ENCODE measurements at regions not wholly inside any gene's neighbourhood (a gene's known extent, or its start where the extent isn't known, plus 50 kb on each side); places are given as distances from the start of the nearest gene placed in this dataset.
"Not testable (repeated sequence)": the region's sequence is repeated elsewhere in the genome, so short reads cannot be mapped to it uniquely, and the experiment has no call there.

GRCh38 chr4:79561751-79562150 lies 153.7 kb upstream of the GK2 start:
- Mint-ChIP-seq H3K4me1 (ENCODE audit: low read depth) (no peaks in the 10 kb centered on the region), H3K4me3 (no peak overlapping the region), H3K27me3 (ENCODE audit: low read depth) (no peaks in the 10 kb centered on the region), H3K27ac (no peak overlapping the region), H3K36me3 (ENCODE audit: low read depth) (no peaks in the 10 kb centered on the region), H3K9me3 (ENCODE audit: insufficient read depth) (no peaks in the 10 kb centered on the region)
- POLR2A ChIA-PET, result no interaction called here
- DNase-seq (no peak), ATAC-seq (no peak)
- CTCF ChIA-PET, result no interaction called here

- H3K27me3 Mint-ChIP-seq (ENCODE audit: low read depth); H3K9me3 Mint-ChIP-seq (ENCODE audit: insufficient read depth); ATAC-seq; H3K4me1 Mint-ChIP-seq (ENCODE audit: low read depth); H3K27ac Mint-ChIP-seq; DNase-seq; POLR2A ChIA-PET; H3K4me3 Mint-ChIP-seq; CTCF ChIA-PET; H3K36me3 Mint-ChIP-seq (ENCODE audit: low read depth): not testable (repeated sequence)
Measured at GRCh38 chr4:79559398-79559797, 151.4 kb upstream of the GK2 start.

GRCh38 chr4:79552311-79552710 lies 144.3 kb upstream of the GK2 start:
- Mint-ChIP-seq H3K4me3 (no peak overlapping the region), H3K36me3 (ENCODE audit: low read depth) (no peaks in the 10 kb centered on the region), H3K27ac (no peak overlapping the region), H3K9me3 (ENCODE audit: insufficient read depth) (no peaks in the 10 kb centered on the region), H3K4me1 (ENCODE audit: low read depth) (no peaks in the 10 kb centered on the region), H3K27me3 (ENCODE audit: low read depth) (no peaks in the 10 kb centered on the region)
- DNase-seq (no peak), ATAC-seq (no peak)
- POLR2A ChIA-PET, result no interaction called here
- CTCF ChIA-PET, result no interaction called here

- DNase-seq (no peak), ATAC-seq (no peak)
- Mint-ChIP-seq H3K4me1 (ENCODE audit: low read depth) (no peaks in the 10 kb centered on the region), H3K36me3 (ENCODE audit: low read depth) (no peaks in the 10 kb centered on the region), H3K4me3 (no peak overlapping the region), H3K27ac (no peak overlapping the region), H3K27me3 (ENCODE audit: low read depth) (no peaks in the 10 kb centered on the region), H3K9me3 (ENCODE audit: insufficient read depth) (no peaks in the 10 kb centered on the region)
- ChIA-PET CTCF (no interaction called here), POLR2A (no interaction called here)
Measured at GRCh38 chr4:79551555-79551954, 143.5 kb upstream of the GK2 start.

- CTCF ChIA-PET, result no interaction called here
- Mint-ChIP-seq H3K27me3 (ENCODE audit: low read depth) (no peaks in the 10 kb centered on the region), H3K9me3 (ENCODE audit: insufficient read depth) (no peaks in the 10 kb centered on the region), H3K4me3 (no peak overlapping the region), H3K27ac (no peak overlapping the region), H3K4me1 (ENCODE audit: low read depth) (no peaks in the 10 kb centered on the region), H3K36me3 (ENCODE audit: low read depth) (no peaks in the 10 kb centered on the region)
- POLR2A ChIA-PET, result no interaction called here
- ATAC-seq, result no peak
- DNase-seq, result no peak
Measured at GRCh38 chr4:79547851-79548250, 139.8 kb upstream of the GK2 start.

GRCh38 chr4:79545292-79545691 lies 137.3 kb upstream of the GK2 start:
- ChIA-PET POLR2A (interaction anchor here (0.6 kb wide), 1 partner anchor 70 kb away, joined by 6 read pairs; no protein-coding TSS in a partner anchor), CTCF (interaction anchor here (1.2 kb wide), 1 partner anchor 26 kb away, joined by 3 read pairs; no protein-coding TSS in a partner anchor)
- H3K4me1 Mint-ChIP-seq (ENCODE audit: low read depth); H3K36me3 Mint-ChIP-seq (ENCODE audit: low read depth); H3K27ac Mint-ChIP-seq; H3K27me3 Mint-ChIP-seq (ENCODE audit: low read depth); H3K4me3 Mint-ChIP-seq; H3K9me3 Mint-ChIP-seq (ENCODE audit: insufficient read depth); DNase-seq; ATAC-seq: not testable (repeated sequence)

GRCh38 chr4:79540143-79540542 lies 132.1 kb upstream of the GK2 start:
- H3K4me3 Mint-ChIP-seq, result no peak overlapping the region
- no peak for ATAC-seq
- ChIA-PET CTCF (no interaction called here), POLR2A (no interaction called here)
- no peak for DNase-seq
- H3K27ac Mint-ChIP-seq, result no peak overlapping the region
- no peaks in the 10 kb centered on the region for H3K9me3 Mint-ChIP-seq (ENCODE audit: insufficient read depth)
- no peaks in the 10 kb centered on the region for H3K36me3 Mint-ChIP-seq (ENCODE audit: low read depth)
- no peaks in the 10 kb centered on the region for H3K4me1 Mint-ChIP-seq (ENCODE audit: low read depth)
- no peaks in the 10 kb centered on the region for H3K27me3 Mint-ChIP-seq (ENCODE audit: low read depth)

GRCh38 chr4:79535516-79535915 lies 127.5 kb upstream of the GK2 start:
- no peaks in the 10 kb centered on the region for H3K36me3 Mint-ChIP-seq (ENCODE audit: low read depth)
- H3K4me1 Mint-ChIP-seq (ENCODE audit: low read depth), result no peaks in the 10 kb centered on the region
- POLR2A ChIA-PET, result no interaction called here
- DNase-seq (no peak), ATAC-seq (no peak)
- CTCF ChIA-PET, result no interaction called here
- no peaks in the 10 kb centered on the region for H3K9me3 Mint-ChIP-seq (ENCODE audit: insufficient read depth)
- H3K27me3 Mint-ChIP-seq (ENCODE audit: low read depth), result no peaks in the 10 kb centered on the region
- H3K4me3 Mint-ChIP-seq, result no peak overlapping the region
- H3K27ac Mint-ChIP-seq, result no peak overlapping the region

- DNase-seq (no peak), ATAC-seq (peak; percentile 23)
- no peak overlapping the region for H3K27ac Mint-ChIP-seq
- ChIA-PET CTCF (no interaction called here), POLR2A (no interaction called here)
- no peaks in the 10 kb centered on the region for H3K9me3 Mint-ChIP-seq (ENCODE audit: insufficient read depth)
- no peak overlapping the region for H3K4me3 Mint-ChIP-seq
- no peaks in the 10 kb centered on the region for H3K36me3 Mint-ChIP-seq (ENCODE audit: low read depth)
- no peaks in the 10 kb centered on the region for H3K27me3 Mint-ChIP-seq (ENCODE audit: low read depth)
- peaks cover 7% of the 10 kb centered on the region for H3K4me1 Mint-ChIP-seq (ENCODE audit: low read depth)
Measured at GRCh38 chr4:79528241-79528706, 120.2 kb upstream of the GK2 start.

GRCh38 chr4:79526641-79527565 lies 118.9 kb upstream of the GK2 start:
- CTCF ChIA-PET, result no interaction called here
- H3K4me3 Mint-ChIP-seq, result no peak overlapping the region
- POLR2A ChIA-PET, result no interaction called here
- no peak for DNase-seq
- no peaks in the 10 kb centered on the region for H3K27me3 Mint-ChIP-seq (ENCODE audit: low read depth)
- peaks cover 7% of the 10 kb centered on the region for H3K4me1 Mint-ChIP-seq (ENCODE audit: low read depth)
- no peak for ATAC-seq
- H3K27ac Mint-ChIP-seq, result no peak overlapping the region
- no peaks in the 10 kb centered on the region for H3K9me3 Mint-ChIP-seq (ENCODE audit: insufficient read depth)
- H3K36me3 Mint-ChIP-seq (ENCODE audit: low read depth), result no peaks in the 10 kb centered on the region

- no peak overlapping the region for H3K27ac Mint-ChIP-seq
- no peaks in the 10 kb centered on the region for H3K9me3 Mint-ChIP-seq (ENCODE audit: insufficient read depth)
- ATAC-seq, result no peak
- H3K4me1 Mint-ChIP-seq (ENCODE audit: low read depth), result no peaks in the 10 kb centered on the region
- POLR2A ChIA-PET, result no interaction called here
- peaks cover 3% of the 10 kb centered on the region for H3K27me3 Mint-ChIP-seq (ENCODE audit: low read depth)
- no peak overlapping the region for H3K4me3 Mint-ChIP-seq
- CTCF ChIA-PET, result no interaction called here
- DNase-seq, result no peak
- H3K36me3 Mint-ChIP-seq (ENCODE audit: low read depth), result no peaks in the 10 kb centered on the region
Measured at GRCh38 chr4:79516114-79516513, 108.1 kb upstream of the GK2 start.

GRCh38 chr4:79514621-79515329 lies 106.7 kb upstream of the GK2 start:
- no peak for ATAC-seq
- H3K27me3 Mint-ChIP-seq (ENCODE audit: low read depth), result peaks cover 5% of the 10 kb centered on the region

More at GRCh38 chr4:79514621-79515329, 106.7 kb upstream of the GK2 start:
- Mint-ChIP-seq H3K4me1 (ENCODE audit: low read depth) (no peaks in the 10 kb centered on the region), H3K27ac (no peak overlapping the region), H3K36me3 (ENCODE audit: low read depth) (no peaks in the 10 kb centered on the region), H3K4me3 (no peak overlapping the region), H3K9me3 (ENCODE audit: insufficient read depth) (no peaks in the 10 kb centered on the region)
- DNase-seq, result no peak
- CTCF ChIA-PET, result no interaction called here
- POLR2A ChIA-PET, result no interaction called here

All from activated CD8-positive, alpha-beta T cell treated with anti-CD3 and anti-CD28 coated beads, Interleukin-2, amount 10 ng/mL, durations not matched to agents 7 days and 5 days (primary cell).